K562 (cell line): ENCODE measurements at regions not wholly inside any gene's neighbourhood (a gene's known extent, or its start where the extent isn't known, plus 50 kb on each side); places are given as distances from the start of the nearest gene placed in this dataset.

Experiments
- ATAC-seq: fragments of 200-7000 bp; cut with Tn5 transposase; 3 replicates; pipeline ENCODE4 v1.9.1; 2020; ENCODE audit warnings: moderate library complexity
- BruUV-seq: library from RNA; stranded (reverse); fragments of 400-500 nt; replicated peaks from 2 replicates; lab custom pipeline; 2021; lab: Mats Ljungman, UMichigan
- CTCF ChIA-PET: fragments of 300-600 bp; formaldehyde crosslinking; extraction: SDS; loops from one replicate; lab custom pipeline; 2021; ENCODE audit warnings: low intra/inter-chr PET ratio; lab: Yijun Ruan, JAX
- POLR2A ChIA-PET: fragments of 300-600, 350-650 bp; sonication (Branson Sonifier 250); formaldehyde crosslinking; extraction: SDS; loops from one replicate; lab custom pipeline; 2021; ENCODE audit warnings: antibody characterized with exemption, inconsistent platforms; lab: Yijun Ruan, JAX
- DNase-seq, 4 experiments: peaks; one replicate each; pipeline versions ENCODE4 v3.0.0 to v3.0.0-alpha.2; 2011 to 2018; ENCODE audit warnings: low spot score in 3 of 4, mixed read lengths in 3 of 4; ENCODE audit errors: extremely low read depth in 1 of 4
- FAIRE-seq: peaks from 2 replicates; lab custom pipeline; 2011; peaks lifted over from hg19 to GRCh38; lab: Jason Lieb, UNC
- H2AFZ ChIP-seq: 2 replicates; pipeline ENCODE4 v1.6.0; 2011; ENCODE audit warnings: low read depth, low read length, control low read depth, inconsistent platforms
- H3K27ac ChIP-seq: fragments of 200-600 bp; 3 replicates; pipeline ENCODE4 v1.8.0; 2011; ENCODE audit warnings: low read depth, mild to moderate bottlenecking, control low read depth, inconsistent platforms, low read length, moderate library complexity, mixed read lengths; ENCODE audit errors: extremely low read depth
- H3K27me3 ChIP-seq, 2 experiments: fragments of 300-600 bp in 1 of 2; 2 replicates in 1 of 2; 3 replicates in 1 of 2; pipeline versions ENCODE4 v1.6.0 to v1.8.0; 2011; ENCODE audit warnings: inconsistent platforms in 2 of 2, low read length in 2 of 2, mild to moderate bottlenecking in 1 of 2, mixed read lengths in 1 of 2, moderate library complexity in 1 of 2; ENCODE audit not compliant: control insufficient read depth in 2 of 2, insufficient read depth in 2 of 2
- H3K36me3 ChIP-seq: fragments of 300-600 bp; 3 replicates; pipeline ENCODE4 v1.8.0; 2011; ENCODE audit warnings: mild to moderate bottlenecking, low read length, inconsistent platforms; ENCODE audit not compliant: control insufficient read depth, insufficient read depth
- H3K4me1 ChIP-seq, 2 experiments: fragments of 200-600 bp in 1 of 2; replicated peaks in 1 of 2; 2 replicates in 1 of 2; 3 replicates in 1 of 2; pipeline versions ENCODE4 v1.5.1 to v1.8.0; 2011; ENCODE audit warnings: inconsistent platforms in 2 of 2, low read length in 2 of 2, mild to moderate bottlenecking in 1 of 2, mixed read lengths in 1 of 2, moderate library complexity in 1 of 2; ENCODE audit not compliant: control insufficient read depth in 2 of 2, insufficient read depth in 2 of 2
- H3K4me2 ChIP-seq: 2 replicates; pipeline ENCODE4 v1.6.1; 2011; ENCODE audit warnings: low read length, control low read depth, inconsistent platforms, mixed read lengths; ENCODE audit not compliant: insufficient read depth
- H3K4me3 ChIP-seq: fragments of 200-600 bp; sonication (generic), shearing (Covaris generic); 2 replicates; pipeline ENCODE4 v1.5.1; 2016; ENCODE audit warnings: control low read depth, inconsistent platforms
- H3K79me2 ChIP-seq: fragments of 200-600 bp; 3 replicates; pipeline ENCODE4 v1.8.0; 2011; ENCODE audit warnings: low read length, inconsistent platforms; ENCODE audit not compliant: control insufficient read depth, insufficient read depth
- H3K9ac ChIP-seq, 2 experiments: 2 replicates each; pipeline versions ENCODE4 v1.6.0 to v1.6.1; 2011; ENCODE audit warnings: low read depth in 2 of 2, low read length in 2 of 2, control low read depth in 1 of 2, inconsistent platforms in 1 of 2, mild to moderate bottlenecking in 1 of 2, mixed read lengths in 1 of 2; ENCODE audit not compliant: insufficient read depth in 1 of 2
- H3K9me1 ChIP-seq: one replicate; pipeline ENCODE4 v1.6.0; 2011; ENCODE audit warnings: inconsistent platforms, mild to moderate bottlenecking, low read length, moderate library complexity; ENCODE audit not compliant: control insufficient read depth, insufficient read depth
- H3K9me3 ChIP-seq: replicated peaks from 2 replicates; pipeline ENCODE4 v1.5.1; 2011; ENCODE audit warnings: low read depth, low read length, inconsistent platforms; ENCODE audit not compliant: control insufficient read depth, insufficient read depth
- H4K20me1 ChIP-seq: replicated peaks from 2 replicates; pipeline ENCODE4 v1.6.1; 2011; ENCODE audit warnings: low read length, inconsistent platforms, mixed read lengths; ENCODE audit not compliant: control insufficient read depth, insufficient read depth
- BHLHE40 ChIP-seq: IDR thresholded peaks from 2 replicates; pipeline ENCODE4 v1.6.1; 2011; ENCODE audit warnings: low read length, improper control_type of control experiment
- FOXM1 ChIP-seq, 2 experiments: fragments of 450-650 bp in 1 of 2; sonication (generic) in 1 of 2; formaldehyde crosslinking in 1 of 2; IDR thresholded peaks; 2 replicates each; pipeline versions ENCODE4 v1.6.1 to v1.9.0; 2017 to 2022; ENCODE audit warnings: low read depth in 2 of 2, mild to moderate bottlenecking in 2 of 2, missing genetic modification reagents in 1 of 2, moderate library complexity in 1 of 2
- PHB ChIP-seq: fragments of 250-450 bp; sonication (Bioruptor Pico); IDR thresholded peaks from 2 replicates; pipeline ENCODE4 v1.5.0; 2021
- SMAD3 ChIP-seq: fragments of 450-650 bp; formaldehyde crosslinking; conservative IDR thresholded peaks from 2 replicates; pipeline ENCODE4 v1.4.0; 2020; ENCODE audit warnings: mild to moderate bottlenecking
- SNAPC5 ChIP-seq: fragments of 250-450 bp; sonication (Bioruptor Pico); IDR thresholded peaks from 2 replicates; pipeline ENCODE4 v1.8.0; 2021; ENCODE audit warnings: moderate library complexity, mild to moderate bottlenecking, inconsistent platforms
- XRCC5 ChIP-seq: fragments of 200-400 bp; formaldehyde crosslinking; IDR thresholded peaks from 2 replicates; pipeline ENCODE4 v1.6.1; 2017; ENCODE audit warnings: low read depth, mild to moderate bottlenecking, low read length
- ZHX1 ChIP-seq: fragments of 150-350 bp; conservative IDR thresholded peaks from 2 replicates; pipeline ENCODE4 v1.6.1; 2014; ENCODE audit warnings: low read length
- ZNF639 ChIP-seq, 2 experiments: fragments of 200-800 bp in 1 of 2; sonication (Bioruptor generic) in 1 of 2; sonication (generic) in 1 of 2; formaldehyde crosslinking in 1 of 2; IDR thresholded peaks in 1 of 2; conservative IDR thresholded peaks in 1 of 2; 2 replicates each; pipeline versions ENCODE4 v1.5.0 to v1.6.1; 2016 to 2020; ENCODE audit warnings: missing compliant biosample characterization in 1 of 2, missing genetic modification characterization in 1 of 2, missing genetic modification reagents in 1 of 2
- ZZZ3 ChIP-seq: fragments of 450-650 bp; IDR thresholded peaks from 2 replicates; pipeline ENCODE4 v1.6.1; 2016; ENCODE audit warnings: antibody characterized with exemption, mild to moderate bottlenecking, moderate library complexity
- WGBS: fragments of 100-300 bp; shearing (Covaris generic); methylation state at CpG from one replicate; pipeline ENCODE4 v1.1.6; 2016; ENCODE audit warnings: low coverage, mixed read lengths; ENCODE audit not compliant: insufficient coverage; ENCODE audit errors: missing lambda C conversion rate; 5-methylcytosine and 5-hydroxymethylcytosine counted together
- in situ Hi-C: fragments of 300-500 bp; cut with MboI; formaldehyde crosslinking; loops from 4 replicates; pipeline ENCODE4 v1.15.0; 2018; ENCODE audit warnings: inconsistent platforms, mixed read lengths
- intact Hi-C: fragments of 100-400 bp; cut with micrococcal nuclease; formaldehyde crosslinking; loops from 2 replicates; pipeline ENCODE4 v1.14.2; 2022

- no peak overlapping the region for H3K27ac ChIP-seq
- TF ChIP-seq ZZZ3 (no peak), SNAPC5 (no peak), ZHX1 (no peak), XRCC5 (no peak), ZNF639 (CRISPR knock-in tag; conservative IDR thresholded peaks at IDR 0.05 in 1 of 2, IDR thresholded peaks at IDR 0.05 in 1 of 2) (no peak), FOXM1 (IDR thresholded peaks at IDR 0.05; ENCODE audit: low read depth) (no peak), FOXM1 (CRISPR knock-in tag; IDR thresholded peaks at IDR 0.05; ENCODE audit: low read depth) (no peak), SMAD3 (CRISPR knock-in tag) (no peak), PHB (no peak), BHLHE40 (no peak)
- H4K20me1 ChIP-seq: no peaks in the 10 kb centered on the region
- no peak overlapping the region for H3K9ac ChIP-seq
- ChIA-PET CTCF (no interaction called here), POLR2A (no interaction called here)
- H3K4me3 ChIP-seq: no peak overlapping the region
- WGBS: 52% methylated on average over 4 of the region's 4 CpGs
- no TSS peak for BruUV-seq
- no peak for FAIRE-seq
- no peaks in the 10 kb centered on the region for H3K9me3 ChIP-seq
- H3K79me2 ChIP-seq: no peaks in the 10 kb centered on the region
- in situ Hi-C loops: no loop called here
- no peaks in the 10 kb centered on the region for H3K9me1 ChIP-seq
- no peak overlapping the region for H2AFZ ChIP-seq
- no peaks in the 10 kb centered on the region for H3K36me3 ChIP-seq
- no peak overlapping the region for H3K4me2 ChIP-seq
- no peaks in the 10 kb centered on the region for H3K27me3 ChIP-seq
- no peak for ATAC-seq
- intact Hi-C loops: no loop called here
- DNase-seq: no peak
- H3K4me1 ChIP-seq: no peaks in the 10 kb centered on the region
Measured at GRCh38 chr2:145547620-145548019, 1027.7 kb upstream of the ZEB2 start.
